ENCODE measurements at regions not wholly inside any gene's neighbourhood (a gene's known extent, or its start where the extent isn't known, plus 50 kb on each side); places are given as distances from the start of the nearest gene placed in this dataset.

GRCh38 chrX:16386126-16386525 is 218.8 kb downstream of the MAGEB17 start:
- TF ChIP-seq POLR2AphosphoS5 (IDR thresholded peaks at IDR 0.05; ENCODE audit: low read depth, low read length): no peak
- TF ChIP-seq POLR2A (IDR thresholded peaks at IDR 0.05; ENCODE audit: low read depth, low read length): no peak
